ENCODE measurements at regions not wholly inside any gene's neighbourhood (a gene's known extent, or its start where the extent isn't known, plus 50 kb on each side); places are given as distances from the start of the nearest gene placed in this dataset.
A peak's percentile ranks its signal among the peaks of the same experiment; 100 is the strongest.
"Not testable (repeated sequence)": the region's sequence is repeated elsewhere in the genome, so short reads cannot be mapped to it uniquely, and the experiment has no call there.

GRCh38 chr17:15802917-15803316 lies 70.8 kb downstream of the TBC1D26 start:
- not testable (repeated sequence) for DNase-seq (ENCODE audit: low read depth in 3 of 3)

GRCh38 chr17:15806825-15807224 lies 74.7 kb downstream of the TBC1D26 start:
- not testable (repeated sequence) for DNase-seq (ENCODE audit: low read depth in 3 of 3)

GRCh38 chr17:15813388-15813787 lies 81.3 kb downstream of the TBC1D26 start:
- not testable (repeated sequence) for DNase-seq (ENCODE audit: low read depth in 3 of 3)

- not testable (repeated sequence) for DNase-seq (ENCODE audit: low read depth in 3 of 3)
Measured at GRCh38 chr17:15814003-15814402, 81.9 kb downstream of the TBC1D26 start.

- DNase-seq (ENCODE audit: low read depth in 3 of 3) = not testable (repeated sequence)
Measured at GRCh38 chr17:15817861-15818260, 85.8 kb downstream of the TBC1D26 start.

- not testable (repeated sequence) for DNase-seq (ENCODE audit: low read depth in 3 of 3)
Measured at GRCh38 chr17:15822280-15822679, 90.2 kb downstream of the TBC1D26 start.

GRCh38 chr17:15828727-15829314 lies 96.7 kb downstream of the TBC1D26 start:
- peak; percentile 53 to 59 (median 58) for DNase-seq (ENCODE audit: low read depth in 3 of 3)

GRCh38 chr17:15830221-15830620 lies 98.1 kb downstream of the TBC1D26 start:
- not testable (repeated sequence) for DNase-seq (ENCODE audit: low read depth in 3 of 3)

GRCh38 chr17:15831182-15831581 lies 99.1 kb downstream of the TBC1D26 start:
- not testable (repeated sequence) for DNase-seq (ENCODE audit: low read depth in 3 of 3)

GRCh38 chr17:15832921-15833480 lies 100.9 kb downstream of the TBC1D26 start:
- not testable (repeated sequence) for DNase-seq (ENCODE audit: low read depth in 3 of 3)

- DNase-seq (ENCODE audit: low read depth in 3 of 3) = not testable (repeated sequence)
Measured at GRCh38 chr17:15833890-15834289, 101.8 kb downstream of the TBC1D26 start.

- DNase-seq (ENCODE audit: low read depth in 3 of 3) = not testable (repeated sequence)
Measured at GRCh38 chr17:15835481-15835880, 103.4 kb downstream of the TBC1D26 start.

GRCh38 chr17:15836249-15836982 lies 104.3 kb downstream of the TBC1D26 start:
- not testable (repeated sequence) for DNase-seq (ENCODE audit: low read depth in 3 of 3)

- not testable (repeated sequence) for DNase-seq (ENCODE audit: low read depth in 3 of 3)
Measured at GRCh38 chr17:15836991-15837390, 104.9 kb downstream of the TBC1D26 start.

GRCh38 chr17:15847447-15848229 lies 97.3 kb upstream of the ADORA2B start:
- DNase-seq (ENCODE audit: low read depth in 3 of 3) = not testable (repeated sequence)

- DNase-seq (ENCODE audit: low read depth in 3 of 3) = peak; percentile 21 to 54 (median 38)
Measured at GRCh38 chr17:15849054-15849453, 95.9 kb upstream of the ADORA2B start.

GRCh38 chr17:15850071-15850470 lies 94.9 kb upstream of the ADORA2B start:
- DNase-seq (ENCODE audit: low read depth in 3 of 3) = not testable (repeated sequence)

- not testable (repeated sequence) for DNase-seq (ENCODE audit: low read depth in 3 of 3)
Measured at GRCh38 chr17:15850687-15851086, 94.2 kb upstream of the ADORA2B start.

GRCh38 chr17:15852863-15853262 lies 92.1 kb upstream of the ADORA2B start:
- DNase-seq (ENCODE audit: low read depth in 3 of 3) = not testable (repeated sequence)

GRCh38 chr17:15856191-15856590 lies 88.7 kb upstream of the ADORA2B start:
- DNase-seq (ENCODE audit: low read depth in 3 of 3) = not testable (repeated sequence)

- not testable (repeated sequence) for DNase-seq (ENCODE audit: low read depth in 3 of 3)
Measured at GRCh38 chr17:15856745-15857144, 88.2 kb upstream of the ADORA2B start.

GRCh38 chr17:15858082-15858481 lies 86.8 kb upstream of the ADORA2B start:
- DNase-seq (ENCODE audit: low read depth in 3 of 3) = not testable (repeated sequence)

All from stimulated activated CD4-positive, alpha-beta T cell treated with anti-CD3 and anti-CD28 coated beads, TNF-alpha, amount 100 ng/mL, for 4 hours (primary cell).